ENCODE measurements at regions not wholly inside any gene's neighbourhood (a gene's known extent, or its start where the extent isn't known, plus 50 kb on each side); places are given as distances from the start of the nearest gene placed in this dataset.

- no peak for TF ChIP-seq CTCF (conservative IDR thresholded peaks at IDR 0.05; ENCODE audit: low read depth, low read length)
- no peak for TF ChIP-seq POLR2A (IDR thresholded peaks at IDR 0.05; ENCODE audit: low read depth, low read length)
- no peak for TF ChIP-seq SMC3 (IDR thresholded peaks at IDR 0.05; ENCODE audit: low read depth, low read length)
- no peak for TF ChIP-seq RAD21 (IDR thresholded peaks at IDR 0.05; ENCODE audit: low read length)
Observed at GRCh38 chr20:43820731-43821330, 93.8 kb upstream of the TOX2 start.
